ENCODE measurements at regions not wholly inside any gene's neighbourhood (a gene's known extent, or its start where the extent isn't known, plus 50 kb on each side); places are given as distances from the start of the nearest gene placed in this dataset.

DNA sequence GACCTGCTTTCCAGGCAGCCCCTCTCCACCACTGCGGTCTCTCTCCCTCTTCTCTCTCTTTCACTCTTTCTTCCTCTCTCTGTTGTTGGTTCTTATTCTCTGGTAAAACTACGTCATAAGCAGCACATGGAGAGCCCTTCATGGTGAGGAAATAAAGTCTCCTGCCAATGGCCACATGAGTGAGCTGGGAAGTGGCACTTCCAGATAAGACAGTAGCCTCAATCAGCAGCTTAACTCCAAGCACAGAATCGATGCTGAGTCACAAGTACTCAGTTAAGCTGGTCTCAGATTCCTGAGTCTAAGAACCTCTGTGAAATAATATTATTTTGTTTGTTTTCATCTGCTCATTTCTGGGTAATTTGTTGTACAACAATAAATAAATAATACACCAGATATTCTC is 500.1 kb downstream of the GABRG2 start:
- H3K27ac ChIP-seq (ENCODE audit: low read length) = no peak overlapping the region
- ATAC-seq (ENCODE audit: insufficient read depth, low read depth) (no peak), DNase-seq (no peak)
- H3K36me3 ChIP-seq (ENCODE audit: insufficient read depth, low read length) = no peaks in the 10 kb centered on the region
- H3K27me3 ChIP-seq (ENCODE audit: insufficient read depth, low read length, poor library complexity) = no peaks in the 10 kb centered on the region
- H2AFZ ChIP-seq (ENCODE audit: low read depth, low read length) = no peak overlapping the region
- no peak overlapping the region for H3K4me2 ChIP-seq (ENCODE audit: insufficient read depth, low read length)
- H4K20me1 ChIP-seq (ENCODE audit: insufficient read depth, low read length) = no peaks in the 10 kb centered on the region
- TF ChIP-seq, protein P1, sequence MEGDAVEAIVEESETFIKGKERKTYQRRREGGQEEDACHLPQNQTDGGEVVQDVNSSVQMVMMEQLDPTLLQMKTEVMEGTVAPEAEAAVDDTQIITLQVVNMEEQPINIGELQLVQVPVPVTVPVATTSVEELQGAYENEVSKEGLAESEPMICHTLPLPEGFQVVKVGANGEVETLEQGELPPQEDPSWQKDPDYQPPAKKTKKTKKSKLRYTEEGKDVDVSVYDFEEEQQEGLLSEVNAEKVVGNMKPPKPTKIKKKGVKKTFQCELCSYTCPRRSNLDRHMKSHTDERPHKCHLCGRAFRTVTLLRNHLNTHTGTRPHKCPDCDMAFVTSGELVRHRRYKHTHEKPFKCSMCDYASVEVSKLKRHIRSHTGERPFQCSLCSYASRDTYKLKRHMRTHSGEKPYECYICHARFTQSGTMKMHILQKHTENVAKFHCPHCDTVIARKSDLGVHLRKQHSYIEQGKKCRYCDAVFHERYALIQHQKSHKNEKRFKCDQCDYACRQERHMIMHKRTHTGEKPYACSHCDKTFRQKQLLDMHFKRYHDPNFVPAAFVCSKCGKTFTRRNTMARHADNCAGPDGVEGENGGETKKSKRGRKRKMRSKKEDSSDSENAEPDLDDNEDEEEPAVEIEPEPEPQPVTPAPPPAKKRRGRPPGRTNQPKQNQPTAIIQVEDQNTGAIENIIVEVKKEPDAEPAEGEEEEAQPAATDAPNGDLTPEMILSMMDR (IDR thresholded peaks at IDR 0.05; ENCODE audit: borderline replicate concordance, extremely low read depth, low read length, poor library complexity, severe bottlenecking) = no peak
- no peak for TF ChIP-seq EZH2 (IDR thresholded peaks at IDR 0.05; ENCODE audit: borderline replicate concordance, low read depth, low read length, severe bottlenecking)
- H3K4me3 ChIP-seq (ENCODE audit: low read depth in 1 of 2, low read length in 2 of 2) = no peak overlapping the region
- no peaks in the 10 kb centered on the region for H3K4me1 ChIP-seq (ENCODE audit: insufficient read depth, low read length)
- H3K79me2 ChIP-seq (ENCODE audit: insufficient read depth, low read length) = no peaks in the 10 kb centered on the region
- no peaks in the 10 kb centered on the region for H3K9me3 ChIP-seq (ENCODE audit: insufficient read depth, low read length, severe bottlenecking)
- H3K9ac ChIP-seq (ENCODE audit: low read depth, low read length) = no peak overlapping the region

DNA sequence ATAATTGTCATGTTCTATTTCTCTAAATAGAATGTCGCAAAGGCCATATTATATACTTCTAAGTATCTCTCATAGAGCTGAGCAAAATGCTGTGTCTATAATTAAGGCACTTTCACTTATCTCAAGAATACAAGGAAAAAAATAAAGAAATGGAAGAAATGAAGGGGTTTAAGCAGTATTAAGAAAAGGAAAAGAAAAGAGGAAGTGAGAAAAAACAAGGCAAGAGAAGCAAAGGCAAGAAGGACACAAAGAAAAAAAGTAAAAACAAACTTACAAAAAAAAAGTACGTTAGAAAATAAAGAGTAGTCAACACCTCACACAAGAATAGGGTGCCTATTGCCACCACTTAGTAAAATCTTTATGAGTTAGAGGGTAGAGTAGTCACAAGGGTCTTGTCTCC is 506.2 kb downstream of the GABRG2 start:
- Histone ChIP-seq H3K4me2 (ENCODE audit: insufficient read depth, low read length) (no peak overlapping the region), H3K9ac (ENCODE audit: low read depth, low read length) (no peak overlapping the region), H3K79me2 (ENCODE audit: insufficient read depth, low read length) (no peaks in the 10 kb centered on the region), H3K4me1 (ENCODE audit: insufficient read depth, low read length) (no peaks in the 10 kb centered on the region), H3K27ac (ENCODE audit: low read length) (no peak overlapping the region), H3K9me3 (ENCODE audit: insufficient read depth, low read length, severe bottlenecking) (no peaks in the 10 kb centered on the region), H3K27me3 (ENCODE audit: insufficient read depth, low read length, poor library complexity) (no peaks in the 10 kb centered on the region), H2AFZ (ENCODE audit: low read depth, low read length) (no peak overlapping the region), H3K36me3 (ENCODE audit: insufficient read depth, low read length) (no peaks in the 10 kb centered on the region), H4K20me1 (ENCODE audit: insufficient read depth, low read length) (no peaks in the 10 kb centered on the region), H3K4me3 (ENCODE audit: low read depth in 1 of 2, low read length in 2 of 2) (no peak overlapping the region)
- ATAC-seq (ENCODE audit: insufficient read depth, low read depth) (no peak), DNase-seq (no peak)
- no peak for TF ChIP-seq EZH2 (IDR thresholded peaks at IDR 0.05; ENCODE audit: borderline replicate concordance, low read depth, low read length, severe bottlenecking)
- TF ChIP-seq, protein P1 (IDR thresholded peaks at IDR 0.05; ENCODE audit: borderline replicate concordance, extremely low read depth, low read length, poor library complexity, severe bottlenecking) = no peak

DNA sequence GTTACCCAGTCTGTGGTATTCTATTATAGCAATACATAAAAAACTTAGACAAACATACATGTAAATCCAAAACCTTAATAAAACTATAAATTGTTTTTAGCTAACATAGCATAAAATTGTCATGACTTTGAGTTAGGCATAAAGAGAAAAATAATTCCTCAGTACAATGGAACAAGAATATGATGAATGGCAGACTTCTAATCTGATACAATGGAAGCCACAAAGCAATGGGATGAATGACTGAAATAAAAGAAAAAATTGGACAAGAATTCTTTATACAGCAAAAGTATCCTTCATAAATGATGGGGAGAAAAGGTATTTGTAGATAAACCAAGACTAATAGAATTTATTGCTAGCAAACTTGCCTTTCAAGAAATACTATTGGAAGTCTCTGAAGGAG is 524.2 kb downstream of the GABRG2 start:
- no peak overlapping the region for H3K27ac ChIP-seq (ENCODE audit: low read length)
- H3K9me3 ChIP-seq (ENCODE audit: insufficient read depth, low read length, severe bottlenecking) = peaks cover 7% of the 10 kb centered on the region
- H4K20me1 ChIP-seq (ENCODE audit: insufficient read depth, low read length) = no peaks in the 10 kb centered on the region
- H3K27me3 ChIP-seq (ENCODE audit: insufficient read depth, low read length, poor library complexity) = no peaks in the 10 kb centered on the region
- H3K4me3 ChIP-seq (ENCODE audit: low read depth in 1 of 2, low read length in 2 of 2) = no peak overlapping the region
- DNase-seq (no peak), ATAC-seq (ENCODE audit: insufficient read depth, low read depth) (no peak)
- no peaks in the 10 kb centered on the region for H3K4me1 ChIP-seq (ENCODE audit: insufficient read depth, low read length)
- no peak overlapping the region for H2AFZ ChIP-seq (ENCODE audit: low read depth, low read length)
- H3K79me2 ChIP-seq (ENCODE audit: insufficient read depth, low read length) = no peaks in the 10 kb centered on the region
- no peaks in the 10 kb centered on the region for H3K36me3 ChIP-seq (ENCODE audit: insufficient read depth, low read length)
- no peak overlapping the region for H3K4me2 ChIP-seq (ENCODE audit: insufficient read depth, low read length)
- TF ChIP-seq EZH2 (IDR thresholded peaks at IDR 0.05; ENCODE audit: borderline replicate concordance, low read depth, low read length, severe bottlenecking) = no peak
- TF ChIP-seq, protein P1 (IDR thresholded peaks at IDR 0.05; ENCODE audit: borderline replicate concordance, extremely low read depth, low read length, poor library complexity, severe bottlenecking) = no peak
- H3K9ac ChIP-seq (ENCODE audit: low read depth, low read length) = no peak overlapping the region

DNA sequence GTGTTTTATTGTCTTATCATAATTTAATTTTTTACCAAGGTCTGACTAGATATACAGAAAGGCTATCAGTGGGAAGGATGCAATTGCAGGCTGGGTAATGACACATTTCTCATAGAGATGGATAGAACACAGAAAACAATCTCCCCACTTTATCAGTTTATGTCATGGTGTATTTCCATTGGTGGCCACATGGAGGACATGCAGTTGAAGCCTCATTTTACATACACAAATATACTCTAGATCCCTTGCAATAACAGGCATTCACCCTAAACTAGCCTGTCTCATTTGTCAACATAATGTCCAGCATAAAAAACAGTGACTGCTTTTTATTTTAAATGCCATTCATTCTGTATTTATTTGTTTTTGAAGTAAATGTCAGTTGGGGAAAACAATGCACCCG is 526.3 kb downstream of the GABRG2 start:
- peaks cover 7% of the 10 kb centered on the region for H3K9me3 ChIP-seq (ENCODE audit: insufficient read depth, low read length, severe bottlenecking)
- no peak for TF ChIP-seq EZH2 (IDR thresholded peaks at IDR 0.05; ENCODE audit: borderline replicate concordance, low read depth, low read length, severe bottlenecking)
- TF ChIP-seq, protein P1 (IDR thresholded peaks at IDR 0.05; ENCODE audit: borderline replicate concordance, extremely low read depth, low read length, poor library complexity, severe bottlenecking) = peak; percentile 51
- no peaks in the 10 kb centered on the region for H3K36me3 ChIP-seq (ENCODE audit: insufficient read depth, low read length)
- H3K9ac ChIP-seq (ENCODE audit: low read depth, low read length) = no peak overlapping the region
- no peaks in the 10 kb centered on the region for H3K4me1 ChIP-seq (ENCODE audit: insufficient read depth, low read length)
- no peak overlapping the region for H3K4me3 ChIP-seq (ENCODE audit: low read depth in 1 of 2, low read length in 2 of 2)
- no peaks in the 10 kb centered on the region for H4K20me1 ChIP-seq (ENCODE audit: insufficient read depth, low read length)
- no peak overlapping the region for H3K27ac ChIP-seq (ENCODE audit: low read length)
- H3K79me2 ChIP-seq (ENCODE audit: insufficient read depth, low read length) = no peaks in the 10 kb centered on the region
- ATAC-seq (ENCODE audit: insufficient read depth, low read depth) (peak; percentile 49; the same call in 2 of the 3 replicates), DNase-seq (no peak)
- H3K4me2 ChIP-seq (ENCODE audit: insufficient read depth, low read length) = no peak overlapping the region
- H3K27me3 ChIP-seq (ENCODE audit: insufficient read depth, low read length, poor library complexity) = no peaks in the 10 kb centered on the region
- H2AFZ ChIP-seq (ENCODE audit: low read depth, low read length) = no peak overlapping the region

Data from DND-41 (cell line).